Embryonic facial prominence (tissue), 1 donor: ENCODE measurements at regions not wholly inside any gene's neighbourhood (a gene's known extent, or its start where the extent isn't known, plus 50 kb on each side); places are given as distances from the start of the nearest gene placed in this dataset.

ENCODE experiments used
- DNase-seq: peaks from one replicate; pipeline ENCODE4 v3.0.0-alpha.2; 2016; ENCODE audit errors: extremely low spot score

- DNase-seq = no peak
Observed at GRCh38 chr4:32219306-32220075, 1499.3 kb downstream of the PCDH7 start.

GRCh38 chr4:32226204-32226603 is 1506.0 kb downstream of the PCDH7 start:
- DNase-seq = no peak

- no peak for DNase-seq
Observed at GRCh38 chr4:32226733-32227132, 1506.6 kb downstream of the PCDH7 start.

GRCh38 chr4:32243926-32244325 is 1523.8 kb downstream of the PCDH7 start:
- no peak for DNase-seq

- no peak for DNase-seq
Observed at GRCh38 chr4:32249040-32249439, 1528.9 kb downstream of the PCDH7 start.

- DNase-seq = no peak
Observed at GRCh38 chr4:32251126-32251525, 1531.0 kb downstream of the PCDH7 start.

GRCh38 chr4:32251926-32252325 is 1531.8 kb downstream of the PCDH7 start:
- no peak for DNase-seq

GRCh38 chr4:32254216-32254615 is 1534.0 kb downstream of the PCDH7 start:
- DNase-seq = no peak

GRCh38 chr4:32258986-32259385 is 1538.8 kb downstream of the PCDH7 start:
- DNase-seq = no peak

- DNase-seq = no peak
Observed at GRCh38 chr4:32261196-32261595, 1541.0 kb downstream of the PCDH7 start.

GRCh38 chr4:32268863-32269262 is 1548.7 kb downstream of the PCDH7 start:
- no peak for DNase-seq

GRCh38 chr4:32290102-32290501 is 1569.9 kb downstream of the PCDH7 start:
- DNase-seq = no peak

GRCh38 chr4:32318926-32319325 is 1598.8 kb downstream of the PCDH7 start:
- no peak for DNase-seq

- DNase-seq = no peak
Observed at GRCh38 chr4:32321421-32321820, 1601.3 kb downstream of the PCDH7 start.

GRCh38 chr4:32334759-32335158 is 1614.6 kb downstream of the PCDH7 start:
- DNase-seq = no peak

GRCh38 chr4:32337403-32337802 is 1617.2 kb downstream of the PCDH7 start:
- DNase-seq = no peak

- DNase-seq = no peak
Observed at GRCh38 chr4:32340591-32340990, 1620.4 kb downstream of the PCDH7 start.

- DNase-seq = no peak
Observed at GRCh38 chr4:32341342-32341741, 1621.2 kb downstream of the PCDH7 start.

GRCh38 chr4:32342054-32342453 is 1621.9 kb downstream of the PCDH7 start:
- no peak for DNase-seq

GRCh38 chr4:32349026-32349425 is 1628.9 kb downstream of the PCDH7 start:
- DNase-seq = no peak

GRCh38 chr4:32374206-32374605 is 1654.0 kb downstream of the PCDH7 start:
- no peak for DNase-seq

GRCh38 chr4:32393806-32394205 is 1673.6 kb downstream of the PCDH7 start:
- DNase-seq = no peak

- no peak for DNase-seq
Observed at GRCh38 chr4:32394255-32394654, 1674.1 kb downstream of the PCDH7 start.

- no peak for DNase-seq
Observed at GRCh38 chr4:32396507-32397070, 1676.4 kb downstream of the PCDH7 start.
